B cell (primary cell): ENCODE measurements at regions not wholly inside any gene's neighbourhood (a gene's known extent, or its start where the extent isn't known, plus 50 kb on each side); places are given as distances from the start of the nearest gene placed in this dataset.

Experiments used
- ATAC-seq: fragments of 200-7000 bp; cut with Tn5 transposase; one replicate; pipeline ENCODE4 v1.10.0; 2021; ENCODE audit warnings: low read depth, mild to moderate bottlenecking, moderate number of reproducible peaks, moderate library complexity
- CTCF ChIA-PET: fragments of 350-600 bp; sonication (Branson Sonifier 250); formaldehyde crosslinking; loops from one replicate; lab custom pipeline; 2021; ENCODE audit warnings: antibody characterized with exemption, inconsistent platforms; lab: Charles Lee
- POLR2A ChIA-PET: fragments of 350-600 bp; sonication (Branson Sonifier 250); formaldehyde crosslinking; loops from one replicate; lab custom pipeline; 2021; ENCODE audit warnings: antibody characterized with exemption; lab: Charles Lee
- DNase-seq: peaks from one replicate; pipeline ENCODE4 v3.0.0; 2013
- H2AFZ ChIP-seq: 2 replicates; pipeline ENCODE4 v1.6.1; 2012; ENCODE audit warnings: mild to moderate bottlenecking, low read depth, low read length; ENCODE audit not compliant: insufficient read depth, poor library complexity, severe bottlenecking
- H3K27ac ChIP-seq, 2 donors: 1 replicate in 1 of 2; 2 replicates in 1 of 2; pipeline ENCODE4 v1.5.1; 2012 to 2013; ENCODE audit warnings: low read length in 2 of 2, mild to moderate bottlenecking in 2 of 2, moderate library complexity in 1 of 2
- H3K27me3 ChIP-seq, 4 experiments: fragments of 200-600 bp in 1 of 4; sonication (generic) in 1 of 4; replicated peaks in 1 of 4; 1 replicate in 2 of 4; 2 replicates in 2 of 4; pipeline versions ENCODE4 v1.6.1 to v1.7.0; 2013 to 2016; ENCODE audit warnings: low read length in 3 of 4, mild to moderate bottlenecking in 2 of 4, mixed read lengths in 1 of 4, moderate library complexity in 1 of 4; ENCODE audit not compliant: insufficient read depth in 4 of 4, control insufficient read depth in 3 of 4; ENCODE audit errors: control extremely low read depth in 1 of 4
- H3K36me3 ChIP-seq, 2 experiments: replicated peaks in 1 of 2; 1 replicate in 1 of 2; 2 replicates in 1 of 2; pipeline versions ENCODE4 v1.6.1 to v1.7.1; 2013; ENCODE audit warnings: low read length in 1 of 2; ENCODE audit not compliant: insufficient read depth in 2 of 2, control insufficient read depth in 1 of 2; ENCODE audit errors: control extremely low read depth in 1 of 2, extremely low read depth in 1 of 2
- H3K4me1 ChIP-seq, 2 donors: fragments of 200-600 bp in 1 of 2; sonication (generic) in 1 of 2; 1 replicate in 1 of 2; 2 replicates in 1 of 2; pipeline versions ENCODE4 v1.5.1 to v1.6.1; 2013 to 2017; ENCODE audit warnings: low read length in 2 of 2; ENCODE audit not compliant: control insufficient read depth in 2 of 2, insufficient read depth in 2 of 2
- H3K4me2 ChIP-seq: replicated peaks from 2 replicates; pipeline ENCODE3; 2012; ENCODE audit warnings: mild to moderate bottlenecking, low read depth, low read length; ENCODE audit not compliant: poor library complexity, severe bottlenecking
- H3K4me3 ChIP-seq, 5 experiments: fragments of 200-600 bp in 1 of 5; sonication (generic) in 1 of 5; 1 replicate in 3 of 5; 2 replicates in 2 of 5; pipeline versions ENCODE4 v1.5.1 to v1.7.0; 2011 to 2016; ENCODE audit warnings: low read length in 4 of 5, mild to moderate bottlenecking in 4 of 5, low read depth in 2 of 5, control low read depth in 1 of 5, moderate library complexity in 1 of 5; ENCODE audit not compliant: insufficient read depth in 1 of 5; ENCODE audit errors: control extremely low read depth in 1 of 5, extremely low read depth in 1 of 5
- H3K79me2 ChIP-seq: fragments of 200-600 bp; sonication (generic); one replicate; pipeline ENCODE4 v1.6.0; 2016; ENCODE audit warnings: low read length; ENCODE audit not compliant: control insufficient read depth, insufficient read depth
- H3K9ac ChIP-seq: fragments of 200-600 bp; sonication (generic); 2 replicates; pipeline ENCODE4 v1.6.1; 2017; ENCODE audit warnings: mild to moderate bottlenecking, low read length, moderate library complexity
- H3K9me3 ChIP-seq, 3 donors: one replicate each; pipeline versions ENCODE4 v1.6.1 to v1.7.1; 2013; ENCODE audit warnings: low read length in 2 of 3; ENCODE audit not compliant: control insufficient read depth in 2 of 3, insufficient read depth in 1 of 3; ENCODE audit errors: control extremely low read depth in 1 of 3
- H4K20me1 ChIP-seq: 2 replicates; pipeline ENCODE4 v1.6.0; 2012; ENCODE audit warnings: mild to moderate bottlenecking, low read length; ENCODE audit not compliant: insufficient read depth, control insufficient read depth, poor library complexity, severe bottlenecking
- H3K27ac Mint-ChIP-seq: one replicate; pipeline ENCODE4 v1.8.0; 2021; ENCODE audit warnings: mixed read lengths
- H3K27me3 Mint-ChIP-seq: one replicate; pipeline ENCODE4 v1.8.0; 2021; ENCODE audit warnings: mixed read lengths
- H3K4me1 Mint-ChIP-seq: one replicate; pipeline ENCODE4 v1.8.0; 2021; ENCODE audit warnings: mixed read lengths
- H3K4me3 Mint-ChIP-seq: one replicate; pipeline ENCODE4 v1.8.0; 2021; ENCODE audit warnings: mixed read lengths
- H3K9me3 Mint-ChIP-seq: one replicate; pipeline ENCODE4 v1.8.0; 2022; ENCODE audit warnings: mixed read lengths; ENCODE audit not compliant: insufficient read depth
- CTCF ChIP-seq: fragments of 200-600 bp; IDR thresholded peaks from one replicate; pipeline ENCODE4 v1.8.0; 2022; ENCODE audit warnings: antibody characterized with exemption, mild to moderate bottlenecking
- EZH2 ChIP-seq: IDR thresholded peaks from 2 replicates; pipeline ENCODE4 v1.6.1; 2012; ENCODE audit warnings: borderline replicate concordance, low read depth, mild to moderate bottlenecking, moderate library complexity, low read length; ENCODE audit not compliant: insufficient read depth, poor library complexity, severe bottlenecking
- WGBS: methylation state at CpG from one replicate; pipeline ENCODE4 v1.1.5; 2013; ENCODE audit warnings: missing lambda C conversion rate; ENCODE audit not compliant: insufficient coverage; 5-methylcytosine and 5-hydroxymethylcytosine counted together
- intact Hi-C: fragments of 100-400 bp; cut with micrococcal nuclease; formaldehyde crosslinking; loops from one replicate; pipeline ENCODE4 v1.10.0; 2022

GRCh38 chr13:67367399-67367798 lies 137.3 kb upstream of the PCDH9 start:
- Histone ChIP-seq H3K9me3 (no peaks in the 10 kb centered on the region), H4K20me1 (no peaks in the 10 kb centered on the region), H3K4me2 (no peak overlapping the region), H3K27me3 (no peaks in the 10 kb centered on the region), H3K4me3 (no peak overlapping the region), H3K4me1 (no peaks in the 10 kb centered on the region), H3K36me3 (no peaks in the 10 kb centered on the region), H2AFZ (no peak overlapping the region), H3K27ac (no peak overlapping the region), H3K9ac (no peak overlapping the region), H3K79me2 (no peaks in the 10 kb centered on the region)
- no CpG with 5 or more reads among the region's 1 CpG for WGBS
- ATAC-seq: no peak
- POLR2A ChIA-PET: no interaction called here
- no peaks in the 10 kb centered on the region for H3K4me1 Mint-ChIP-seq
- no peaks in the 10 kb centered on the region for H3K27me3 Mint-ChIP-seq
- H3K9me3 Mint-ChIP-seq: no peaks in the 10 kb centered on the region
- CTCF ChIA-PET: no interaction called here
- no peak for DNase-seq
- H3K27ac Mint-ChIP-seq: no peak overlapping the region
- intact Hi-C loops: no loop called here
- TF ChIP-seq CTCF (no peak), EZH2 (no peak)
- H3K4me3 Mint-ChIP-seq: no peak overlapping the region

- ATAC-seq (no peak), DNase-seq (no peak)
- Mint-ChIP-seq H3K27ac (no peak overlapping the region), H3K27me3 (no peaks in the 10 kb centered on the region), H3K4me3 (no peak overlapping the region), H3K9me3 (no peaks in the 10 kb centered on the region), H3K4me1 (no peaks in the 10 kb centered on the region)
- ChIA-PET POLR2A (no interaction called here), CTCF (no interaction called here)
- Histone ChIP-seq H3K36me3 (no peaks in the 10 kb centered on the region), H3K27me3 (no peaks in the 10 kb centered on the region), H3K27ac (no peak overlapping the region), H3K9ac (no peak overlapping the region), H3K9me3 (no peaks in the 10 kb centered on the region), H3K4me2 (no peak overlapping the region), H3K4me1 (no peaks in the 10 kb centered on the region), H3K4me3 (no peak overlapping the region), H3K79me2 (no peaks in the 10 kb centered on the region), H2AFZ (no peak overlapping the region), H4K20me1 (no peaks in the 10 kb centered on the region)
- intact Hi-C loops: no loop called here
- no peak for TF ChIP-seq EZH2
- TF ChIP-seq CTCF: no peak
Measured at GRCh38 chr13:67366533-67366932, 136.4 kb upstream of the PCDH9 start.
